Upper lobe of left lung (tissue), 4 donors: ENCODE measurements at regions not wholly inside any gene's neighbourhood (a gene's known extent, or its start where the extent isn't known, plus 50 kb on each side); places are given as distances from the start of the nearest gene placed in this dataset.

Experiments used
- POLR2A ChIP-seq, 4 donors: fragments of 450-650 bp; IDR thresholded peaks; one replicate each; pipeline ENCODE4 v1.5.1; 2016 to 2017; ENCODE audit warnings: antibody characterized with exemption in 4 of 4, mild to moderate bottlenecking in 2 of 4
- POLR2AphosphoS5 ChIP-seq, 2 donors: sonication (generic); formaldehyde crosslinking; IDR thresholded peaks; one replicate each; pipeline ENCODE4 v1.5.1; 2017; ENCODE audit warnings: antibody characterized with exemption in 2 of 2
- TF ChIP-seq, protein P1 (sequence below), 6 experiments: fragments of 450-650 bp in 4 of 6; fragments of 200-600 bp in 2 of 6; sonication (generic) in 2 of 6; IDR thresholded peaks; one replicate each; pipeline ENCODE4 v1.5.1; 2016 to 2019; ENCODE audit warnings: antibody characterized with exemption in 6 of 6

DNA sequence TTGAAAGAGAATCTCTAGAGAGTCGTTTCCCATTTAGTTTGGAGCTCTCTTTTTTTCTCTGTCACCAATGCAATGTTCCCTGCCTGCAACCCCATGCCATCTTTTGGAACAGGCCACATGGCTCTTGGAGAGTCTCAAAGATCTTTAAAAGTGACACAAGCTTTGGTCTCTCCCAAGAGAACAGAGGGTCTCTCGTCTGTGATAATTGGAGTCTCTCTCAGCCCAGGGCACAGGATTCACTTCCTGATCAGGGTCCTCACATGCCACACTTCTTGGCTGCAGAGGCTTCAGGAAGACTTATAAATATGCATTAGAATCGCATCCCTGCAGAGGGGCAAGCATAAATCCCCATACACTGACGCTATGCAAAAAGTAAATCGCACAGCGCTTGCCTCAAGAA is 240.5 kb downstream of the IRS2 start:
- TF ChIP-seq, protein P1, sequence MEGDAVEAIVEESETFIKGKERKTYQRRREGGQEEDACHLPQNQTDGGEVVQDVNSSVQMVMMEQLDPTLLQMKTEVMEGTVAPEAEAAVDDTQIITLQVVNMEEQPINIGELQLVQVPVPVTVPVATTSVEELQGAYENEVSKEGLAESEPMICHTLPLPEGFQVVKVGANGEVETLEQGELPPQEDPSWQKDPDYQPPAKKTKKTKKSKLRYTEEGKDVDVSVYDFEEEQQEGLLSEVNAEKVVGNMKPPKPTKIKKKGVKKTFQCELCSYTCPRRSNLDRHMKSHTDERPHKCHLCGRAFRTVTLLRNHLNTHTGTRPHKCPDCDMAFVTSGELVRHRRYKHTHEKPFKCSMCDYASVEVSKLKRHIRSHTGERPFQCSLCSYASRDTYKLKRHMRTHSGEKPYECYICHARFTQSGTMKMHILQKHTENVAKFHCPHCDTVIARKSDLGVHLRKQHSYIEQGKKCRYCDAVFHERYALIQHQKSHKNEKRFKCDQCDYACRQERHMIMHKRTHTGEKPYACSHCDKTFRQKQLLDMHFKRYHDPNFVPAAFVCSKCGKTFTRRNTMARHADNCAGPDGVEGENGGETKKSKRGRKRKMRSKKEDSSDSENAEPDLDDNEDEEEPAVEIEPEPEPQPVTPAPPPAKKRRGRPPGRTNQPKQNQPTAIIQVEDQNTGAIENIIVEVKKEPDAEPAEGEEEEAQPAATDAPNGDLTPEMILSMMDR (IDR thresholded peaks at IDR 0.05): no peak
- TF ChIP-seq POLR2A (IDR thresholded peaks at IDR 0.05) (no peak), POLR2AphosphoS5 (IDR thresholded peaks at IDR 0.05) (no peak)
